ENCODE measurements at regions not wholly inside any gene's neighbourhood (a gene's known extent, or its start where the extent isn't known, plus 50 kb on each side); places are given as distances from the start of the nearest gene placed in this dataset.

DNA sequence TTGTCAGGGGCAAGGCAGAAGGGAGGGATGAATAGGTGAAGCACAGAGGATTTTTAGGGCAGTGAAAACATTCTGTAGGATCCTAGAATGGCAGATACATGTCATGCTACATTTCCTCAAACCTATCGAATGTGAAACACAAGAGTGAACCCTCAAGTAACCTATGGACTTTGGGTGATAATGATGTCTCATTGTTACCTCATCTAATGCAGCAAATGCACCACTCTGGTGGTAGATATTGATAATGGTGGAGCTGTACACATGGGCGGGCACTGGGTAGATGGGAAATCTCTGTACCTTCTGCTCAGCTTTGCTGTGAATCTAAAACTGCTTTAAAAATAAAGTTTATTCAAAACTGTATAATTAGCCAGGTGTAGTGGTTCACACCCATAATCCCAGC lies 95.2 kb upstream of the NCK2 start:
- no peak for DNase-seq

- no peak for DNase-seq
Measured at GRCh38 chr2:105647731-105648130, 97.0 kb upstream of the NCK2 start.

DNA sequence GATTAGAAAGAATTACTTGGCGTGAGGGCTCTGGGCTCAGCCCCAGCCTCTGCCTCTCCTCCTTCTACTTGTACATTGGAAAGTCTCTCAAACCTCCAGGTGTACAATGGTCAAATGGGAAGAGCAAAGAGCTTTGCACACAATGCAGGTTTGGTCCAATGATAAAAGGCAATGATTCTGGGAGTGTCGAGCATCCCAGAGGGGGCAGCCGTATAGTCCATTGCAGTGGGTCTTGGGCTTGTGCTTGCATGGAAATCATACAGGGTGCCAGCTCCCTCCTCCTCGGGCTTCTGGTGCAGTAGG lies 98.0 kb upstream of the NCK2 start:
- no peak for DNase-seq

DNA sequence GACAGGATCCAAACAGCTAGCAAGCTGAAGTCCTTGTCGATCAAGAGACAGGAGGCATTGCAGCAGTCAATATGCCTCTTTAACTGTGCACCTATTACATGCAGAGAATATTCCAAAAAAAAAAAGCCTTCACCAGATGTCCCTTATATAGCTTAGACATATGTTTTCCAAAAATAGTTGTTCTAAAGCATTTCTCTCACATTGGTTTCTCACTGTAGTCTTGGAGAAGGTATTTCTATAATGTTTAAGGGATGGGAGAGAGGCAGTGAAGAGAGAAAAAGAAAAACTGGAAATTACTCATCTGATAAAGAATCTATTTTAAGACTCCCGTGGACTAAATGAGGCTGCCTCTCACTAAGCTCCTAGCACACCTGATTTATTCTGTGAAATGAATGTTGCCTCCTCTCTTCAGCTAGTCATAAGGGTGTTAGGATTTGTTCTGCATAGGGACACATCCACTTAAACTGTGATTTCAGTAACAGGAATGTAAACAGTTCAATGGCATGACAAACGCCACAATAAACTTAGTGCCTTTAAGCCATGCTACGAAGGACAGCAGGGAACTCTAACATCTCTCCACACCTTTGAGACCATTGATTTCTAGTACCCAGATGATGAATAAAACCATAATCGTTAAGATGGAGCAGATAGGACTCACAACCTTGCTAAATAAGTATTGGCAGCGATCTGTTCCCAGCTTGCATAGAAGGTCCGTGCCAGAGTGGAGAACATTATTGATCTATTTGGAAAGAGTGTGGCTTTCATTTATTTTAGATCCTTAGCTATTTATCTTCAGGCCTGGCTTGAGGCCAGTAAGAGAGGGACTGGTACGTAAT lies 98.6 kb upstream of the NCK2 start:
- no peak for DNase-seq

- no peak for DNase-seq
Measured at GRCh38 chr2:105645031-105645937, 99.4 kb upstream of the NCK2 start.

- DNase-seq, result peak; percentile 58
Measured at GRCh38 chr2:105644174-105644980, 100.3 kb upstream of the NCK2 start.

DNA sequence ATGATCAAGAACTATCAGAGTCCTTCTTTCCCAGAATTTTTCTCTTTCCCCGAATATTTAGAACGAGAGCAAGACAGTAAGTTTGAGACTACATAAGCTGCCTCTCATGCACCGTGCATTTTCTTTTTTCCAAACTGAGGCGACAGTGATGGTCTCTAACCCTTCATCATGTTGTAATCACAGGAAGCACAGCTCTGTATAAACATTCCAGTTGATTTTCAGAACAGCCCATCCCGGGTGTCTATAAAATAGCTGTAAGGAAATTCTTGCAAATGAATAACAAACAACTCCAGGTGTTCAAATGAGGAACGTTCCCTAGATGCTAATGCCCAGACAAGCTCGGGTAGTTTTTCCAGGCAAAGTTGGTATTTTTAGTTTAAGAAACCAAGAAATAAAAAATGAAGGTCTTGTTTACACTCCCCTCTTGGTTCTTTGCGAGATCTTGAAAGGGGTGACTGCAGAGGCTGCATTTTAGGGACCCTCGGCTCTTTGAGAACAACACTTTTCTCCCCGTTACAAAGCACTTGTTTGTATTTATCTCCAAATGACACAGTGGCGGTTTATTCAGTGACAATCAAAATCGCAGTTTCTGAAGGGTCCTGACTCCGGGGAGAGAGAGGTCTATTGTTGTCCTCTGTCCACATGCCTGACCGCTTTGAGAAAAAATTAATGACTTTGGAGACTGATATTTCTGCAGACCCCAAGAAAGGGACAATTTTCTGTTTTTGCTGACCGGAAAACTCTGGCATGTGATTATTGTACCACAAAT lies 101.1 kb upstream of the NCK2 start:
- DNase-seq, result no peak

DNA sequence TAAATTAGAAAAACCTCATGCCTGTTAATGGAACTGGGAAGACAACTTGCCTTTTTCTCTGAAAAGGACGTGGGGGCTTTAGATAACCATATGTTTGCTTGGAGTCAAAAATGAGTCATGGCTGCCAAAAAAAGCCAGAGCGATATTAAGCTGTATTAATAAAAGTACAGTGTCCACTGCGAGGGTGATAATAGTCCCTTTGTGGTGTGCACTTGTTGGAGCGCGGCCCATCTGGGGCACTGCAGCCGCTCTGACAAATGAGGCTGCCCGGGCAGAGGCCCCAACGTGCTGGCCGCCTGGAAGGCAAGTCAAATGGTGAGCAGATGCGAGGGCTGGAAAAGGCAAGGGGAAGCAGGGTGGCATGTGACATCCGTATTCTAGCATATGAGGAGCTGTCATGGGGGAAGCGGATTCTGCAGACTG lies 103.3 kb upstream of the NCK2 start:
- DNase-seq, result no peak

- DNase-seq, result no peak
Measured at GRCh38 chr2:105640246-105640645, 104.5 kb upstream of the NCK2 start.

DNA sequence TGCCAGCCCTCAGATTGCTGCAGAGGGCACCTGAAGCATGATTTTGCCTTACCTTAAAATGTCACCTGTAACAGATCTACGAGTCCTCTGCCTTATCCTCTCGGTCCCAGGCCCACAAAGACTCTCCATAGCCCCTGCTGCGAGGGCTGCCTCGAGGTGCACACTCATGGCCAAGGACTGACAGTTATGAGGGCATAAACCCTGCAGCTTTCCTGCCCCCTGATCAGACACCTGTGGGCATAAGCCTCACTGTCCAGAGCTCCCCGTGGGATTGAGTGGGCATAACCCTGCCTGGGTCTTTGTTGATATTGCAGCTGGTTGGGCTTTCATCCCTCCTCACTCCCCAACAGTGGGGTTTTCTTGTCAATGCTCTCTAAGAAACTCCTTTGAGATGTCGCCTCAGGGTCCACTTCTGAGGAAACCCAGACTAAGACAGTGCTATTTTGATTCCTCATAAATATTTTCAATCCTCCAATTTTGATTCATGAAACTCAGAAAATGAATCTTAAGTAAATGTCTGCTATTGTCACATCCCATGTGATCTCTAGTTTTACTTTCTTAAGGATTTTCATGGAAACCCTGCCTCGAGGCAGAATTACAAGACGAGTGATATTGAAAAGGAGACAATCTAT lies 108.5 kb upstream of the NCK2 start:
- DNase-seq, result no peak

DNA sequence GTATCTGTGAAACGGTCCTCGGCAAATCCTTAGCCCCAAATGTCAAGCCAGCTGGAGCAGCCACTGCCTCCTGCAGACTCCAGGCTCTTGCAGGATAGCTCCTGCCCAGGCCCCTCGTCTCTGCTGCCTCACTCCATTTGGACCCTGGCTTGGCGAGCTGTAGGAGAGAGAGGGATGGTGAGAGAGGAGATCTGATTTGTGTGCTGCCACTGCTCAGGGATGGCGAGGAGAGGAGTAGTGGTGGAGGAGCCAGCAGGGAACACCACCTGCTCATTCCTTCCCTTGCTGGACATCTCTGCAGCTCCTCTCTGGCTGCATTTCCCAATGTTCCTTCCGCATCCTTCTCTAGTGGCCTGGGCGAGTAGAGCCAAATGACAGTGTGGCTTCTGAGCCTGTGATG lies 109.1 kb upstream of the NCK2 start:
- DNase-seq, result no peak

DNA sequence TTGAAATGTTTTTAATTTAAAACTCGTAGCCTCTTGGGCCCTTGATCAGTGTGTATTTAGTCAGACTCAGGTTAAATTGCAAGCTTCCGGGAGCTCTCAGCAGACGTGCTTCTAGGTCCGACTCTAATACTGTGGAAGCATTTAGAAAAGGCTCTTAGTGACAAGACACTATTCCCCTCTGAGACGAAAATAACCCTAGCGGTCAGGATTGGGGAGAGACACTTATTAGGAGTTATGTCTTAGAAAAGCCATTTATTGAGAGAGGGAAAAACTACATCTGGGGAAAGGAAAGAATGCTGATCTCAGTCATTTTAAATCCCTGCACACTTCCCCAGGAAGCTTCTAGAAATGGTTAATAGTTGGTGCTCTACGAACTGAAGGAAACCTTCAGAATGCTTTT lies 110.5 kb upstream of the NCK2 start:
- no peak for DNase-seq

DNA sequence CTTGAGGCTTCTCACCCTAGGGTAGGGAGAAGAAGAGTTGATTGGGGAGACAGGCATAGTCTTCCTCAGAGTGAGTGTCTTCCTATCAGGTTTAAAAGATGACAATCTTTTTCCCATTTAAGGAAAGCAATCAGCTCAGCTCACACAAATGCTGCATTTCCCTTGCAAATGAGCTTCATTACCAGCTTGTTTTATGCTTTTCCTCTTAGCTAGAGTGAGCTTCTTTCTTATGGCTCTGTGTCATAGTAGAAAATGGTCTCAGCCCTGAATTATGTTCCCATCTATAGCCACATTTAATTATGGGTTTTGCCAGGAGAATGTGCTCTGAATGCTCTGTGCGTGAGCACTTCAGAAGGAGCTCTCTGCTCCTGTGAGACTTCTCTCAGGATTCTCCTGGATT lies 112.8 kb upstream of the NCK2 start:
- no peak for DNase-seq

- no peak for DNase-seq
Measured at GRCh38 chr2:105631011-105631410, 113.7 kb upstream of the NCK2 start.

- DNase-seq, result no peak
Measured at GRCh38 chr2:105629634-105630033, 115.1 kb upstream of the NCK2 start.

DNA sequence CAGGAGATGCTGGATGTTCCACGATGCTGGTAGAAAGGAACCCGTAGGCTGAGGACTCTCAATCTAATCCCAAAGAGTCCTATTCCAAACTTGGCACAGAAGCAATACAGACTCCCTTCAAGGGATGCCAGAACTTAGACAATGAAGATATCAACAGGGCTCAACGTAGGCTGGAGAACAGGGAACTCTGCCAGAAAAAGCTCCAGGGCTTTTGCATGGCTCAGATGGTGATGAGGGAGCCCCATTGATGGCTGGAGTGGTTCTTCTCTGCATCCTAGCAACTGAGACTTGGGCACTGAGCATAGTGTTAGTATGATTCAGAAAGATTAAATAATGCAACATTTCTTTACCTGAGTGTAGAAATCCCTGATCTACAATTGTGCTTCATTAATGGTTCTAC lies 117.2 kb upstream of the NCK2 start:
- no peak for DNase-seq

DNA sequence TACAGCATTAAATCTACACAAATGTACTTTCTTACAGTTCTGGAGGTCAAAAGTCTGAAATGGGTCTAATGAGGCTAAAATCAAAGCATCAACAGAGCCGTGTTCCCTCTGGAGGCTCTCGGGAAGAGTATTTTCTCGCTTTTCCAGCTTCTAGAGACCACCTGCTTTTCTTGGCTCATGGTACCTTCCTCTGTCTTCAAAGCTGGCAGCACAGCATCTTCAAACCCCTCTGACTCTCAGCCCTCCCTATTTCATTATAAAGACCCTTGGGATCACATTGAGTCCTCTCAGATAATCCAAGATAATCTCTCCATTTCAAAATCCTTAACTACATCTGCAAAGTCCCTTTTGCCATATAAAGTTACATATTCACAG lies 117.8 kb upstream of the NCK2 start:
- no peak for DNase-seq

GRCh38 chr2:105626212-105626965 lies 118.3 kb upstream of the NCK2 start:
- DNase-seq, result no peak

GRCh38 chr2:105625632-105626031 lies 119.1 kb upstream of the NCK2 start:
- no peak for DNase-seq

DNA sequence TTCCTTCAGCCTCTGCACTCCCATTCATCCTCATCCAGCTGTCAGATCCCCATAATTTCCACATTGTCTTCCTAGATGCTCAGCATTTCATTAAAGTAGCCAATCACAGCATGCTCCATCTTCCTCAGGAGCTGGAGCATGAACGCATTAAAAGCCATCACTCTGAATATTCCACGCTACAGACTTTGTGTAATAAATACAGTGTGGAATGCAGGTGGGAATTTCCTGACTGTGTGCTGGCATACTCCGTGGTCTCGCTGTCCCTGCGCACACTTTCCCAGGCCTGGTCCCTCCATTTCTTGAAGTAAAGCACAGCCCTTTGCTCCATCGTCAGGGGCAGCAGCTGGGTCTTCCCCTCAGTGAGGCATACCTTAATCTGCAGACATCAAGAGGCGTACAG lies 123.7 kb upstream of the NCK2 start:
- DNase-seq, result no peak

DNA sequence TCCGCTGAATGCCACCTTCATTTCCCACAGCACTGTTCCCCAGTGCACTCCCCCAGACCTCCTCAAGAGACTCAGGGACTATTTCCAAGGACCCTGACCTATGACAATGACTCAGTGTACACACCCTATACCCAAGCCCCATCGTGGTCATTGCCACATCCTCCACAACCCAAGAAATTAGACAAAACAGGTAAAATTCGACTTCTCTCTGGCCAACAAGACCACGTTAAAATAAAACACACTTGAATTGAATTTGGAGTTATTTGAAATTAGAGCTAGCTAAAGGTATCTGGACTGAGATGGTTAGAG lies 126.4 kb upstream of the NCK2 start:
- no peak for DNase-seq
